ENCODE measurements at regions not wholly inside any gene's neighbourhood (a gene's known extent, or its start where the extent isn't known, plus 50 kb on each side); places are given as distances from the start of the nearest gene placed in this dataset.
A peak's percentile ranks its signal among the peaks of the same experiment; 100 is the strongest.

DNA sequence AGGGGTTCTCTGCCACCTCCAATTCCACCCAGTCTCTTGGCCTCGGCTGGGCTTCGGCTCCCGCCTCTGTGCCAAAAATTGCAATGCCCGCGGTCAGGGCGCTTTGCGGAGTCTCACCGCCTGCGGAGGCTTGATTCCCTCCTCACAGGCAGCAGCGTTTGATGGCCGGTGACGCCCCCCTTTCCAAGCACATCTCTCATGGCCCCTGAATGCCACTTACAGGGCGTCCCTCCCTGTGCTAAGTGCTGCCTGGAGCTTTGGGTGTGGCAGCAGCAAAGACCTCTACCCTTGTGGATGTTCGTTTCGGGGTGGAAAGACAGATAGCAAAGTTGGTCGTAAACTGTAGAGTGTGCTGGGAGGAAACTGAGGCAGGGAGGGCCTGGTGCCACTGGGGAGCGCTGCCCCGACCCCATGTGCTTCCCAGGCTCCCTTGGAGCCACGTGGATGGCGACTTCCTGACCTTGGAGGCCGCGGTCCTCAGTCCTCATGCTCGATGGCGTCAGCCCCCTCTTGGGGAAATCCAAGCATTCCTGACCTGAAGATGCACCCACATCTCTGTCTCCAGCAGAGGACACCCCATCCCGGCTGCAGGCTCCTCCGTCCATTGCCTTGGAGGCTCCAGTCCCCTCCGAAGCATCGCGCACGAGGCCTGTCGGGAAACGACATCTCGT lies 249.2 kb upstream of the IRX4 start:
- TF ChIP-seq, protein P1, sequence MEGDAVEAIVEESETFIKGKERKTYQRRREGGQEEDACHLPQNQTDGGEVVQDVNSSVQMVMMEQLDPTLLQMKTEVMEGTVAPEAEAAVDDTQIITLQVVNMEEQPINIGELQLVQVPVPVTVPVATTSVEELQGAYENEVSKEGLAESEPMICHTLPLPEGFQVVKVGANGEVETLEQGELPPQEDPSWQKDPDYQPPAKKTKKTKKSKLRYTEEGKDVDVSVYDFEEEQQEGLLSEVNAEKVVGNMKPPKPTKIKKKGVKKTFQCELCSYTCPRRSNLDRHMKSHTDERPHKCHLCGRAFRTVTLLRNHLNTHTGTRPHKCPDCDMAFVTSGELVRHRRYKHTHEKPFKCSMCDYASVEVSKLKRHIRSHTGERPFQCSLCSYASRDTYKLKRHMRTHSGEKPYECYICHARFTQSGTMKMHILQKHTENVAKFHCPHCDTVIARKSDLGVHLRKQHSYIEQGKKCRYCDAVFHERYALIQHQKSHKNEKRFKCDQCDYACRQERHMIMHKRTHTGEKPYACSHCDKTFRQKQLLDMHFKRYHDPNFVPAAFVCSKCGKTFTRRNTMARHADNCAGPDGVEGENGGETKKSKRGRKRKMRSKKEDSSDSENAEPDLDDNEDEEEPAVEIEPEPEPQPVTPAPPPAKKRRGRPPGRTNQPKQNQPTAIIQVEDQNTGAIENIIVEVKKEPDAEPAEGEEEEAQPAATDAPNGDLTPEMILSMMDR (IDR thresholded peaks at IDR 0.05; ENCODE audit: unreplicated experiment), result no peak
- Mint-ChIP-seq H3K27ac (no peak overlapping the region), H3K4me1 (peaks cover 18% of the 10 kb centered on the region), H3K9me3 (no peaks in the 10 kb centered on the region), H3K36me3 (no peaks in the 10 kb centered on the region), H3K27me3 (ENCODE audit: low read depth) (peaks cover 9% of the 10 kb centered on the region), H3K4me3 (no peak overlapping the region)
- no peak for DNase-seq (ENCODE audit: low spot score in 2 of 2, unreplicated experiment in 2 of 2)

- TF ChIP-seq, protein P1 (IDR thresholded peaks at IDR 0.05; ENCODE audit: unreplicated experiment), result no peak
- Mint-ChIP-seq H3K4me1 (peaks cover 18% of the 10 kb centered on the region), H3K27me3 (ENCODE audit: low read depth) (peaks cover 5% of the 10 kb centered on the region), H3K4me3 (no peak overlapping the region), H3K36me3 (no peaks in the 10 kb centered on the region), H3K9me3 (no peaks in the 10 kb centered on the region), H3K27ac (no peak overlapping the region)
- DNase-seq (ENCODE audit: low spot score in 2 of 2, unreplicated experiment in 2 of 2), result no peak
These were observed 248.5 kb upstream of the IRX4 start for GRCh38 chr5:2131196-2131595.

GRCh38 chr5:2130361-2130760 lies 247.6 kb upstream of the IRX4 start:
- no peaks in the 10 kb centered on the region for H3K9me3 Mint-ChIP-seq
- H3K27me3 Mint-ChIP-seq (ENCODE audit: low read depth), result peaks cover 5% of the 10 kb centered on the region
- peaks cover 23% of the 10 kb centered on the region for H3K4me1 Mint-ChIP-seq
- no peak for DNase-seq (ENCODE audit: low spot score in 2 of 2, unreplicated experiment in 2 of 2)
- TF ChIP-seq, protein P1 (IDR thresholded peaks at IDR 0.05; ENCODE audit: unreplicated experiment), result no peak
- no peak overlapping the region for H3K4me3 Mint-ChIP-seq
- H3K36me3 Mint-ChIP-seq, result no peaks in the 10 kb centered on the region
- peak overlapping the region; percentile 33 for H3K27ac Mint-ChIP-seq

- peak overlapping the region; percentile 33 for H3K4me3 Mint-ChIP-seq
- DNase-seq (ENCODE audit: low spot score in 2 of 2, unreplicated experiment in 2 of 2), result no peak
- TF ChIP-seq, protein P1 (IDR thresholded peaks at IDR 0.05; ENCODE audit: unreplicated experiment), result no peak
- H3K27me3 Mint-ChIP-seq (ENCODE audit: low read depth), result peaks cover 2% of the 10 kb centered on the region
- H3K27ac Mint-ChIP-seq, result peak overlapping the region; percentile 33
- H3K9me3 Mint-ChIP-seq, result no peaks in the 10 kb centered on the region
- no peaks in the 10 kb centered on the region for H3K36me3 Mint-ChIP-seq
- H3K4me1 Mint-ChIP-seq, result peaks cover 28% of the 10 kb centered on the region
These were observed 247.0 kb upstream of the IRX4 start for GRCh38 chr5:2129568-2130272.

DNA sequence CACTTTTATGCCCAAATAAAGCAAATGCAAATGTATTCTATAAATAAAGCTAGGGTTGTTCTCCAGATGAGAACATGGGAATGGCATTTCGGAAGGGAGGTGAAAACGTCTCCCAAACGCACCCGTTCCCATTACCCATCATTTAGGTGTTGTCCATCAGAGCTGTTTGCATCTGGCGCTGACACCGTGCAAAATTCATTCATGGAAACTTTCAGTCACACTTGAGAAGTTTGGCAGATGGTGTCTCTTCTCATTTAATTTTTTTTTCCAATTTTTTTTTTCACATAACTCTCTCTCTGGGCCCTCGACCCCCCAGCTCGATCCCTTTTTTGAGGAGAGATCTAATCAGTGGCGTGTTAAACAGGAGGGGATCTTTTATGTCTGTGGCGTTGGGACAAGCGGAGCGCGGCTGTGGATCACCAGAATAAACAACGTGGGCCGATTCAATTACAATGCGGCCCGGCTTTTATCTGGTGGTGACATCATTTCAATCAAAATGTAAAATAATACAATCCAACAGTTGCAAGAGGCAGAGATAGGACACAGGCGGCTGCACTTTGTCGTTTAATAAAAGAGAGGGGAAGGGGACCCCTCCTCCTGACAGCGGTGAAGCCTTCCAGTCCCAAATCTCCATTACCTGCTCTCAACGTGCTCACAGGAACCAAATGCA lies 246.1 kb upstream of the IRX4 start:
- TF ChIP-seq, protein P1 (IDR thresholded peaks at IDR 0.05; ENCODE audit: unreplicated experiment), result no peak
- H3K36me3 Mint-ChIP-seq, result no peaks in the 10 kb centered on the region
- no peak overlapping the region for H3K27ac Mint-ChIP-seq
- peak overlapping the region; percentile 33 for H3K4me3 Mint-ChIP-seq
- DNase-seq (ENCODE audit: low spot score in 2 of 2, unreplicated experiment in 2 of 2), result no peak
- peaks cover 28% of the 10 kb centered on the region for H3K4me1 Mint-ChIP-seq
- no peaks in the 10 kb centered on the region for H3K9me3 Mint-ChIP-seq
- H3K27me3 Mint-ChIP-seq (ENCODE audit: low read depth), result peaks cover 2% of the 10 kb centered on the region
